T-cell (primary cell): ENCODE measurements at regions not wholly inside any gene's neighbourhood (a gene's known extent, or its start where the extent isn't known, plus 50 kb on each side); places are given as distances from the start of the nearest gene placed in this dataset.
"Not testable (repeated sequence)": the region's sequence is repeated elsewhere in the genome, so short reads cannot be mapped to it uniquely, and the experiment has no call there.

Experiments
- ATAC-seq, 4 experiments: fragments of 200-7000 bp in 3 of 4; fragments of 150-1000 bp in 1 of 4; cut with Tn5 transposase; replicated peaks in 1 of 4; 1 replicate in 3 of 4; 2 replicates in 1 of 4; pipeline ENCODE4 v1.10.0; 2021; ENCODE audit warnings: moderate library complexity in 3 of 4, mild to moderate bottlenecking in 2 of 4, moderate number of reproducible peaks in 1 of 4
- CTCF ChIA-PET, 2 donors: fragments of 300-600 bp; sonication (Branson Sonifier 250); formaldehyde crosslinking; loops; one replicate each; lab custom pipeline; 2022; ENCODE audit warnings: antibody characterized with exemption in 2 of 2; lab: Charles Lee
- POLR2A ChIA-PET, 2 donors: fragments of 300-600 bp; sonication (Branson Sonifier 250); formaldehyde crosslinking; loops; one replicate each; lab custom pipeline; 2022; ENCODE audit warnings: antibody characterized with exemption in 2 of 2; lab: Charles Lee
- DNase-seq, 35 experiments: peaks; one replicate each; pipeline versions ENCODE4 v3.0.0 to v3.0.0-alpha.2; 2013 to 2023
- H3K27ac ChIP-seq: one replicate; pipeline ENCODE4 v1.5.1; 2013; ENCODE audit warnings: low read length
- H3K27me3 ChIP-seq, 2 experiments: replicated peaks in 1 of 2; 1 replicate in 1 of 2; 2 replicates in 1 of 2; pipeline versions ENCODE4 v1.6.1 to v1.7.0; 2013; ENCODE audit warnings: low read length in 1 of 2, mixed read lengths in 1 of 2; ENCODE audit not compliant: control insufficient read depth in 2 of 2, insufficient read depth in 2 of 2; ENCODE audit errors: extremely low read depth in 1 of 2
- H3K36me3 ChIP-seq, 2 donors: 1 replicate in 1 of 2; 2 replicates in 1 of 2; pipeline versions ENCODE4 v1.6.1 to v1.7.0; 2013; ENCODE audit warnings: low read length in 1 of 2; ENCODE audit not compliant: control insufficient read depth in 2 of 2, insufficient read depth in 1 of 2; ENCODE audit errors: extremely low read depth in 1 of 2
- H3K4me1 ChIP-seq, 2 experiments: 1 replicate in 1 of 2; 2 replicates in 1 of 2; pipeline versions ENCODE4 v1.6.1 to v1.7.0; 2013; ENCODE audit warnings: low read length in 2 of 2, mixed read lengths in 1 of 2; ENCODE audit not compliant: insufficient read depth in 2 of 2, control insufficient read depth in 1 of 2; ENCODE audit errors: extremely low read depth in 1 of 2
- H3K4me3 ChIP-seq, 2 donors: 1 replicate in 1 of 2; 2 replicates in 1 of 2; pipeline versions ENCODE4 v1.5.1 to v1.7.0; 2013; ENCODE audit warnings: mild to moderate bottlenecking in 2 of 2, low read length in 1 of 2, moderate library complexity in 1 of 2; ENCODE audit not compliant: control insufficient read depth in 1 of 2; ENCODE audit errors: extremely low read depth in 1 of 2
- H3K9me3 ChIP-seq: 2 replicates; pipeline ENCODE4 v1.7.0; 2013
- H3K27ac Mint-ChIP-seq, 2 donors: one replicate each; pipeline ENCODE4 v1.8.0; 2020 to 2021; ENCODE audit warnings: mild to moderate bottlenecking in 2 of 2, mixed read lengths in 2 of 2
- H3K27me3 Mint-ChIP-seq, 2 donors: one replicate each; pipeline ENCODE4 v1.8.0; 2021 to 2022; ENCODE audit warnings: mixed read lengths in 2 of 2
- H3K36me3 Mint-ChIP-seq: one replicate; pipeline ENCODE4 v1.8.0; 2021; ENCODE audit warnings: mixed read lengths
- H3K4me1 Mint-ChIP-seq, 3 donors: one replicate each; pipeline ENCODE4 v1.8.0; 2020 to 2022; ENCODE audit warnings: mixed read lengths in 3 of 3, mild to moderate bottlenecking in 1 of 3
- H3K4me3 Mint-ChIP-seq, 3 donors: one replicate each; pipeline ENCODE4 v1.8.0; 2020 to 2022; ENCODE audit warnings: mild to moderate bottlenecking in 3 of 3, mixed read lengths in 3 of 3, moderate library complexity in 3 of 3
- H3K9me3 Mint-ChIP-seq, 3 donors: one replicate each; pipeline ENCODE4 v1.8.0; 2020 to 2022; ENCODE audit warnings: mixed read lengths in 3 of 3
- WGBS: methylation state at CpG from one replicate; pipeline ENCODE4 v1.1.5; 2013; ENCODE audit warnings: missing lambda C conversion rate; ENCODE audit not compliant: insufficient coverage; 5-methylcytosine and 5-hydroxymethylcytosine counted together

DNA sequence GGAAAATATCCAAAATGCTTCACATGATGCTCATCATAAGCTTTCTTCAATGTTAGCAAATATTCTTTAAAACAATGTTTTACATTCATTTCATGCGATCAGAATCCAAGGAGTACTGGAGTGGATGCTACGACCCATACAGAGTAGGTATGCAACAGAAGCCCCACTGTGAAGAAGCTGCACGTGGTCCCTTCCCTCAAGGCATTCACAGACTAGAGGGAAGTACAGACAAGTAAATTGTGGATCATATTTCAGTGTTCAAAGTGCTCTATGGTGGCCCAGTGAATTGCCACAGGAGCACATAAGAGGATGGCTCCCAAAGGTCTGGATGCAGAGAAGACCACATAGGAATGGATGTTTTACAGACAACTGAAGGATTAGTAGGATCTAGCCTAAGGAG, 789.9 kb downstream of the IGSF11 start:
- Mint-ChIP-seq H3K9me3 (peaks cover 5 to 13% (median 12%) of the 10 kb centered on the region in 3 donors), H3K4me3 (no peak overlapping the region), H3K4me1 (no peaks in the 10 kb centered on the region), H3K27ac (no peak overlapping the region), H3K27me3 (no peaks in the 10 kb centered on the region), H3K36me3 (no peaks in the 10 kb centered on the region)
- WGBS = 53% methylated on average over 2 of the region's 3 CpGs
- no peaks in the 10 kb centered on the region for H3K27me3 ChIP-seq
- no peaks in the 10 kb centered on the region for H3K9me3 ChIP-seq
- ChIA-PET POLR2A (no interaction called here), CTCF (no interaction called here)
- no peaks in the 10 kb centered on the region for H3K36me3 ChIP-seq
- ATAC-seq = no peak
- H3K4me1 ChIP-seq = no peaks in the 10 kb centered on the region
- DNase-seq = no peak
- no peak overlapping the region for H3K27ac ChIP-seq
- no peak overlapping the region for H3K4me3 ChIP-seq

DNA sequence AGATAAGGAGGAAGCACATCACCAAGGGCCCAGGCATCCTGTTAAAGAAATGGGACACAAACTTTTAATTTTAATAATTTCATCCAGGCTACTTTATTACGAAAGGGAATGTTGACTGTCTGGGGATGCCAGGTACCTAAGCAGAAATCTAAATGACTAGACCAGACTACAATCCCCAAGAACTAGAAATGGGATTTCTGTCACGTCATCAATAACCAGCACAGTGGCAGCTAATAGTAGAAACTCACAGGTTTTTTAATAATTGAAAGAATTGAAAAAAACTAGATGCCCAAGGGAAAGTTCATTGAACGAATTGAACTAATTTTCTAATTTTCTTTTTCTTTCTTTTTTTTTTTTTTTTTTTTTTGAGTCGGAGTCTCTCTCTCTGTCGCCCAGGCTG, 789.3 kb downstream of the IGSF11 start:
- Mint-ChIP-seq H3K4me3 (no peak overlapping the region), H3K9me3 (peaks cover 5 to 13% (median 12%) of the 10 kb centered on the region in 3 donors), H3K36me3 (no peaks in the 10 kb centered on the region), H3K27me3 (no peaks in the 10 kb centered on the region), H3K4me1 (no peaks in the 10 kb centered on the region), H3K27ac (no peak overlapping the region)
- no peaks in the 10 kb centered on the region for H3K36me3 ChIP-seq
- ChIA-PET POLR2A (no interaction called here), CTCF (no interaction called here)
- no peak overlapping the region for H3K27ac ChIP-seq
- H3K4me1 ChIP-seq = no peaks in the 10 kb centered on the region
- H3K27me3 ChIP-seq = no peaks in the 10 kb centered on the region
- no peak overlapping the region for H3K4me3 ChIP-seq
- WGBS = no CpG with 5 or more reads among the region's 5 CpGs
- ATAC-seq (no peak), DNase-seq (no peak)
- no peaks in the 10 kb centered on the region for H3K9me3 ChIP-seq

DNA sequence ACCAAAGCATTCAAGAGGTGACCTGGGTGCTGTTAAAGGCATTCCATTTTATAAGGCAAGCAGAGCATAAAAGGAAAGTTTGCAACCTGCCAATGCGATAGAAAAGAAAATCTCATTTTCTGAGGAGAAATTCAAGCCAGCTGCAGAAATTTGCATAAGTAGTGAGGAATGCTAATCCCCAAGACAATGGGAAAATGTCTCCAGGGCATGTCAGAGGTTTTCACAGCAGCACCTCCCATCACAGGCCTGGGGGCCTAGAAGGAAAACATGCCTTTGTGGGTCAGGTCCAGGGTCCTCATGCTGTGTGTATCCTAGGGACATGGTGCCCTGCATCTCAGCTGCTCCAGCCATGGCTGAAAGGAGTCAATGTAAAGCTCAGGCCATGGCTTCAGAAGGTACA, 775.8 kb downstream of the IGSF11 start:
- DNase-seq, H3K4me3 ChIP-seq, H3K27ac Mint-ChIP-seq, POLR2A ChIA-PET, H3K4me3 Mint-ChIP-seq, H3K36me3 Mint-ChIP-seq, H3K9me3 ChIP-seq, H3K4me1 Mint-ChIP-seq, H3K4me1 ChIP-seq, CTCF ChIA-PET, H3K27me3 Mint-ChIP-seq, H3K27ac ChIP-seq, ATAC-seq, H3K36me3 ChIP-seq, H3K27me3 ChIP-seq: not testable (repeated sequence)
- WGBS = no CpG with 5 or more reads among the region's 1 CpG
- peaks cover 14 to 25% (median 24%) of the 10 kb centered on the region in 3 donors for H3K9me3 Mint-ChIP-seq

DNA sequence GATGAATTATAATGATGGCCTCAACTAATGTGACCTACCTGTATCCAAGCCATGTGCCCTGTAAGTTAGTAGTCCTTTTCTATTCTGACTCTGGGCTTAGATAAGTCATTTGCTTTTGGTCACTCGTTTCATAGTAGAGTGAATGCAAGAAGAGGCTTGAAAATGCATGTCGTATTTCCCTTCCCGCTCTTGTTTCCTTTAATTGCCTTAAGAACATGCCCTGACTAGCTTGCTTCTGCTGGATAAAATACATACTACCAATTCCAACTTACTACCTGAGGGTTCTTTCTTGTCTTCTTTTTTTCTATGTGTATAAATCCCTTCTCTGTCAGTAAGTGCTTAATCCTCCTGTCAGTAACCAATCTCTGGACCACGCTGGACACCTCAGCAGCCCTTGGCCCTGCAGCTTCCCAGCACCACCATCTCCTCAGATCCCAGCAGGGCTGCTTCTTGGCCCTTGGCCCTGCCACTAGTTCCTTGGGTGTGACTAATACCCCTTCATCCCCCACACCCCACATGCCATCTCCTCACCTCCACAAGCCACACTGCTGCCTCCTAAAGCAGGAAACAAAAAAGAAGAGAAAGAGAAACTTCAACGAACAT, 771.7 kb downstream of the IGSF11 start:
- Mint-ChIP-seq H3K4me3 (no peak overlapping the region), H3K4me1 (no peaks in the 10 kb centered on the region), H3K27me3 (no peaks in the 10 kb centered on the region), H3K27ac (no peak overlapping the region), H3K36me3 (no peaks in the 10 kb centered on the region), H3K9me3 (peaks cover 5 to 34% (median 31%) of the 10 kb centered on the region in 3 donors)
- ChIA-PET CTCF (no interaction called here), POLR2A (no interaction called here)
- ATAC-seq (no peak), DNase-seq (no peak)
- H3K4me1 ChIP-seq = no peaks in the 10 kb centered on the region
- H3K27me3 ChIP-seq = no peaks in the 10 kb centered on the region
- no peak overlapping the region for H3K4me3 ChIP-seq
- peaks cover 4% of the 10 kb centered on the region for H3K9me3 ChIP-seq
- no peak overlapping the region for H3K27ac ChIP-seq
- no peaks in the 10 kb centered on the region for H3K36me3 ChIP-seq
- whole genome bisulfite sequencing = 65% methylated on average over 2 of the region's 5 CpGs

DNA sequence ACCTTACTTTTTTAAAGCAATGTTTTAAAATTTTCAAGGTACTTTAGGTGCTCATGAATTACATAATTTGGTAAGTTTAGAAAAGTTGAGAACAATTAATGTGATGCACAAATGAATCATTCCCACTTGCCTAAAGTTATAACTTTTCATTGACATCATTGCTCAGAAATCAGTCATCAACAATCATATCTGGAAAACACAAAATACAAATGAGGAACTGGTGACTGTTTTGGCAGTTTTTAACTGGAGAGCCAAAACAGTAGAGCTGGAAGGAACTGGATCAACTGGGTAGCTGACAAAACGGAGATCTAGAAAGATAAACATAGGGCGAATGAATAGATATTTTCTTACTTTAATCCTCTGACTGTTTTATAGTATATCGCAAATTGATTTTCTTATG, 767.1 kb downstream of the IGSF11 start:
- no peaks in the 10 kb centered on the region for H3K4me1 ChIP-seq
- Mint-ChIP-seq H3K27ac (no peak overlapping the region), H3K27me3 (no peaks in the 10 kb centered on the region), H3K36me3 (no peaks in the 10 kb centered on the region), H3K9me3 (peaks cover 0 to 29% (median 20%) of the 10 kb centered on the region in 3 donors), H3K4me1 (no peaks in the 10 kb centered on the region), H3K4me3 (no peak overlapping the region)
- H3K9me3 ChIP-seq = peaks cover 4% of the 10 kb centered on the region
- H3K27ac ChIP-seq = no peak overlapping the region
- CTCF ChIA-PET = no interaction called here
- POLR2A ChIA-PET = no interaction called here
- ATAC-seq (no peak), DNase-seq (no peak)
- H3K4me3 ChIP-seq = no peak overlapping the region
- WGBS = no CpG with 5 or more reads among the region's 3 CpGs
- no peaks in the 10 kb centered on the region for H3K27me3 ChIP-seq
- no peaks in the 10 kb centered on the region for H3K36me3 ChIP-seq

DNA sequence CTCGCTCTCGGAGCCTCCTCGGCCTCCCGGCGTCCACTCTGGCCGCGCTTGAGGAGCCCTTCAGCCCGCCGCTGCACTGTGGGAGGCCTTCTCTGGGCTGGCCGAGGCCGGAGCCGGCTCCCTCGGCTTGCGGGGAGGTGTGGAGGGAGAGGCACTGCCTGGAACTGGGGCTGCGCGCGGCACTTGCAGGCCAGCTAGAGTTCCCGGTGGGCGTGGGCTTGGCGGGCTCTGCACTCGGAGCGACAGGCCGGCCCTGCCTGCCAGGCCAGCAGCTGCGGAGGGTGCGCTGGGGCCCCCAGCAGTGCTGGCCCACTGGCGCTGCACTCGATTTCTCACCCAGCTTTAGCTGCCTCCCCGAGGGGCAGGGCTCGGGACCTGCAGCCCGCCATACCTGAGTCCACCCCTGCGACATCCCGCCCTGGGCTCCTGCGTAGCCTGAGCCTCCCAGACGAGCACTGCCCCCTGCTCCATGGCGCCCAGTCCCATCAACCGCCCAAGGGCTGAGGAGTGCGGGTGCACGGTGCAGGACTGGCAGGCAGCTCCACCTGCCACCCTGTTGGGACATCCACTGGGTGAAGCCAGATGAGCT, 765.0 kb downstream of the IGSF11 start:
- ChIA-PET POLR2A (no interaction called here), CTCF (no interaction called here)
- Histone ChIP-seq H3K27me3 (no peaks in the 10 kb centered on the region), H3K9me3 (peaks cover 4% of the 10 kb centered on the region), H3K36me3 (no peaks in the 10 kb centered on the region), H3K4me3 (no peak overlapping the region), H3K4me1 (no peaks in the 10 kb centered on the region), H3K27ac (no peak overlapping the region)
- Mint-ChIP-seq H3K27ac (no peak overlapping the region), H3K4me1 (no peaks in the 10 kb centered on the region), H3K27me3 (no peaks in the 10 kb centered on the region), H3K4me3 (no peak overlapping the region), H3K36me3 (no peaks in the 10 kb centered on the region), H3K9me3 (peaks cover 0 to 28% (median 19%) of the 10 kb centered on the region in 3 donors)
- DNase-seq = no peak
- WGBS = 97% methylated on average over 32 of the region's 38 CpGs
- ATAC-seq = no peak
